GM18511 (cell line): ENCODE measurements at regions not wholly inside any gene's neighbourhood (a gene's known extent, or its start where the extent isn't known, plus 50 kb on each side); places are given as distances from the start of the nearest gene placed in this dataset.

Source experiments
- ATAC-seq: cut with Tn5 transposase; IDR thresholded peaks from one replicate; pipeline ENCODE4 v1.9.1; 2021; ENCODE audit warnings: mild to moderate bottlenecking, moderate library complexity; ENCODE audit not compliant: unreplicated experiment

GRCh38 chr10:62623223-62623622 is 181.3 kb upstream of the ADO start:
- ATAC-seq = no peak

DNA sequence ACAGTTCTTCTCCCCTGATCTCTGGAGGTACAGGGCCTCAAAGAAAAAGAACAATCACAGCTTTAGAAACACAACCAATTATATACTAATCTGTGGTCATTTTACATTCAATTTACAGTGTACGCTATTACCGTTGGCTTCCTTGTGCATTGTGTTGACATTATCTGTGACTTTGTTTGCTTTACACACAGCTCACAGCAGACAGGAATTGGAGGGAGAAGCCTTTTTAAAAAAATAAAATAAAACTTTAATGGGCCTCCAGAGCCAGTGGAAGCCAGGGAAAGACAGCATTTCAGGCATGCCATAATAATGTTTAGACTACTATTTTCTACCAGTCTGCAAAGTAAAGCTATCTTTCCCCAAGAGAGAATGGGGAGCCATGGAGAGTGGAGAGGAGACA is 179.0 kb upstream of the ADO start:
- ATAC-seq = no peak

- ATAC-seq = no peak
Observed at GRCh38 chr10:62626079-62626478, 178.4 kb upstream of the ADO start.

GRCh38 chr10:62626817-62627216 is 177.7 kb upstream of the ADO start:
- ATAC-seq = no peak

DNA sequence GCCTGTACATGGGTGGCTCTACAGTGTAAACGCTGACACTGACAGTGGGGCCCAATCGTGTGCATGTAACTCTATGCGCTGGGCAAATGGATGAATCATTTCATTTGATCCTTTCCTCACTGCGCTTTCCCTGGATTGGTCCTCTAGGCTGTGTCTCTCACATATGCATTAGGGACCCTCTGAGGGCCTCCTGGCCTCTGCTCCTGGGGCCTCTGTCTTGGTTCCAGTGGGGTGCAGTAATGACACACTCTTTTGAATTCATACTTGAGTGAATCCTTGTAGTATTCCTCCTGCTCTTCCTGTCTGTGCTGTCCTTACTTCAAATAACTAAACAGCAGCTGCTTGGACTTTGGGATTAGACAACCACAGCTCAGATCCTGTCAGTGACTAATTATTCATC is 176.5 kb upstream of the ADO start:
- no peak for ATAC-seq

GRCh38 chr10:62631241-62631640 is 173.3 kb upstream of the ADO start:
- ATAC-seq = no peak

DNA sequence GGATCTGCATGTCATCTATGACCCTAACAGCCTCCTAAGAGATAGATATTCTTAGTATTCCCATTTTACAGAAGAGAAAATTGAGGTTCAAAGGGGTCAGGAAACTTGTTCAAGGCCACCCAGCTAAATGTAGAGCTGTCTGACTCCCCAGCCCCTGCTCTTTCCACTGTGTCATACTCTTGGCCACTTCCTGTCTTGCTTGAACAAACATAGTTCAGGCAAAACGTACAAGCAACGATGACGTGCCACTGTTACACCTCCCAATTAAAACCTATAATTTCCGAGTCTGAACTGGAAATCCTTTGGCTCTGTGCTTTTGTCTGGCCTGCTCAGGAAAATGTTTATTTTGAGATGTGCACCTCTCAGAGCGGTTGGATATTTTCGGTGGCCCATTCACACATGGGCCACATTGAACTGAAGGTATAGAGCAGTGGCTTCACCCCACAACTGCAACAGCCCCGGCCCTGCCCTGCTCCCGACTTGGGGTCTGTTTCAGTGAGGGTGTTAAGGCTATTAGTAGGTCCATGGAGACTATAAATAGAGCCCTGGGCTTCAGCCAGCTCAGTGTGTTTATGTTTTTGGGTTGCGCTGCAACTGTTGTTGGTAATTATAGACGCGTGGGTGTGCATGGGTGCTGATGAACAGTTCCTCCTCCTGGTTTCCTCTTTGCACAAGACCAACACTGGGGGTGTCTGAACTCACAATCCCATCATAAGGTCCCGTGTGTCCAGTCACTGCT is 172.3 kb upstream of the ADO start:
- ATAC-seq = peak; percentile 80

DNA sequence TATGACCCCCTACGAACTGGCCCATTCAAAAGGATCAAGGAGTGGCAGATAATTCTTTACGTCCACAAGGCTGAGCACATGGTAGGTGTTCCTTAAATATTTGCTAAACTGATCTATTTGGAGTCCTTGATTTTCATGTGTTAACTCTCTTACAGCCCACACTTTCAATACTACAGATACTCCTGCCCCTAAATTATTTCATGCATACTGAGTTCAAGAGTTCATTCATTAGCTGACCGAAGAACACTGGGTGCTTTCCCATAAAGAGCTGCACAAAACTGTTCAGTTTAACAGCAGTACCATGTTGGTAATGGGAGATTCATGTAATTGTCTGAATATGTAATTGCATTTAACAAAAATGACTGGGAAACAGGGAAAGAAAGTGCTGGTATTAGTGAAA is 170.5 kb upstream of the ADO start:
- ATAC-seq = no peak

DNA sequence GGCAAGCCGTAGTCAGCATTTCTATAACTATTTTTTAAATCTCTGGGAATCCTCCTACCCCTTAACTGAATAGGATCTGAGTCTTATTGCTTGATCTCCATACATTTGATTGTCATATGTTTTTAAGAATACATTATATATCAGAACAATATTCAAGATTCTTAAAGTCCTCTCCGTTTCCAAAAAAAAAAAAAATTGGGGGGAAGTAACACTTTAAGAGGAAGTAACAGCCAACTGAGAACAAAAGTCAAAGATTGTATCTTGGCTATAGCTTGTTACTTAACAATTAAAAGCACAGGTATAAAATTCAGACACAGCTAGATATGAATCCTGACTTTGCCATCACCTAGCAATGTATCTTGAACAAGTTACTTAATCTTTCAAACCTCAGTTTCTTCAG is 169.9 kb upstream of the ADO start:
- ATAC-seq = no peak

DNA sequence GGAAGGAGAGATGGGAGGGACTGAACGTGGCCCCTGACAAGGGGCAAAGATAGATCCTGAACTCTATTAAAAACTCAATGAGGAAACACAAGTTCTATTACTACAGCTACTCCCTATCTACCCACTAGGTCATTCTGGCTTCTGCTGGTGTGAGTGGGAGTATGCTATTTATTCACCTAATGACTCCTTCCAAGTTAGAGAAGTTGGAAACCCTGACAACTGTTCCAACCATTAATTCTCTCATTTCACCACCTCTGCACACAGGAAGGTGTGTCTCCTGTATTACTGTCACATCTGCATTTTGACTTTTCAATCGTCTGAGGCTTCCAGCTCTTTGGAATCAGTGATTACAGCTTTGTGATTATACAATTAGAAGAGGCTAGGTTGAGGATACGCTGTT is 169.4 kb upstream of the ADO start:
- no peak for ATAC-seq

DNA sequence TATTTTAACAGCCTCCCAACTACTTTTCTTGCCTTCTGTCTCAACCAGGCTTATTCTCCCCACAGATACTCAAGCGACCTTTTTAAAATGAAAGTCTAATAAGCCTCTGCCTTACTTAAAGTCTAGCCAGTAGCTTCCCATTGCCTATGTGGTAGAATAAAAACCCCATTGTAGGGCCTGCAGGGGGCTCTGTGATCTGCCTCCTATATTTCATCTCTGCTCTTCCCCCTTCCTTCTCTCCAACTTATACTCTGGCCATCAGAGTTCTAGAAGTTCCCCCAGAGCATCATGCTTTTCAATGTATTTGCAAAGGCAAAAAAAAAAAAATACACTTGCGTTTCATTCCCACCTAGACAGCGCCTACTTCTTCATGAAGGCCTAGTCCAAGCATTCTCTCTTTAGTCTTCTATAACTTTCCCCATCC is 167.7 kb upstream of the ADO start:
- no peak for ATAC-seq

GRCh38 chr10:62637249-62638061 is 167.1 kb upstream of the ADO start:
- ATAC-seq = peak; percentile 73

DNA sequence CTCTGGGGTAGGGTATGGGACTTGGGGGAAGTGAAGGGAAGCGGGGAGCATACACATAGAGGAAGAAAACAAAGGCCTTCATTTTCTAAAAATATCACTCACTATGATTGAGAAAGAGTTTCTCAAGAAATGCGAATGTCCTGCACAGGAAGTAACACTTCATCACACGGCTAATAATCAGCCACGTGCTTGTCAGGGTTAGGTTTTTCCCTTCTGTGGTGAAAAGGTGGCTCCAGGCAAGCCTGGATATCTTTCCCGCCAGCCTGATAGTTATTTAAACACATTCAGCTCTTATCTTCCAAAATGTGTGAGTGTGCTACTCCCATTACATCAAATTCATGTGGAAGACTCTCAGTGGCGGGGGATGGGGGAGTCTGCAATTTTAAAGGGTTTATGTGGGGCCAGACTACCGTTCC is 166.4 kb upstream of the ADO start:
- peak; percentile 46 for ATAC-seq

GRCh38 chr10:62639144-62639543 is 165.4 kb upstream of the ADO start:
- no peak for ATAC-seq

- ATAC-seq = no peak
Observed at GRCh38 chr10:62640411-62640810, 164.1 kb upstream of the ADO start.

- no peak for ATAC-seq
Observed at GRCh38 chr10:62643606-62644587, 160.6 kb upstream of the ADO start.

GRCh38 chr10:62647375-62648092 is 157.0 kb upstream of the ADO start:
- no peak for ATAC-seq

DNA sequence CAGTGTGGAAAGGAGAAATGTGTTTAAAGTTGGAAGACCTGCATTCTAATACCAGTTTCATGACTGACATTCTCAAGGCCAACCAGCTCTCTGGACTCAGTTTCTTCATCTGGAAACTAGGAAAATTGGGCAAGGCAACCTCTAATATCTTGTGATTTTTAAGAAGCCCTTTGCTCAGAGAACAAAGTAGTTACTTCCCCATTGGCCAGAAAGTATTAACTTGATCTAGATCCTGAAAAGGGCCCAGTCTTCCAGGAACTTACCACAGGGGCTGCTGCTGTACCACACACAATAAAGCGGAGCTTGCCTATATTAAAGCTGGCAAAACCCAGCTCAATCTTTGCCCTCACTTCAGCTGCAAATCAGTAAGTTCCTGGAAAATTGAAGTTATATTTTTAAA is 155.6 kb upstream of the ADO start:
- no peak for ATAC-seq

- ATAC-seq = no peak
Observed at GRCh38 chr10:62650411-62650810, 154.1 kb upstream of the ADO start.

GRCh38 chr10:62651341-62651740 is 153.2 kb upstream of the ADO start:
- no peak for ATAC-seq

GRCh38 chr10:62652114-62652513 is 152.4 kb upstream of the ADO start:
- ATAC-seq = no peak
